NCI-H510A (cell line): ENCODE measurements at regions not wholly inside any gene's neighbourhood (a gene's known extent, or its start where the extent isn't known, plus 50 kb on each side); places are given as distances from the start of the nearest gene placed in this dataset.

ENCODE experiments used
- DNase-seq: peaks from one replicate; lab custom pipeline; 2025; lab: John Stamatoyannopoulos, UW

DNA sequence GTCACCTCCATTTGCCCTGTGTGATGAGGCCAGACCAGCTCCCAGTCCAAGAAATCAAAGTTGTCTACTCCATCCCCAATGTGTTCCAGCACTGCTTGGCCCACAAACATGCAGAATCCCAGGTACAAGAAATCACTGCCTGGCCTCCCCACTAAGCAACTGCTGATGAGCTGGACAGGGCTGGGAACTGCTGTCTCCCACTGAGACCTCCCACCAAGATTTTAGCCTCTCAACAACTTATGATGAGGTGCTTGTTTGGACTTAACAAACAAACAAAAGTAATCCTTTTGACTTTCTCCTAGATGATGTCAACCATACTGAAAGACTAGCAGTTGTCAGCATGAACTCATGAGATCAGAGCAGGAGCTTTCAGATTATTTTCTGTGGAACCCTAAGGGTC lies 260.1 kb upstream of the UBE2E2 start:
- no peak for DNase-seq

DNA sequence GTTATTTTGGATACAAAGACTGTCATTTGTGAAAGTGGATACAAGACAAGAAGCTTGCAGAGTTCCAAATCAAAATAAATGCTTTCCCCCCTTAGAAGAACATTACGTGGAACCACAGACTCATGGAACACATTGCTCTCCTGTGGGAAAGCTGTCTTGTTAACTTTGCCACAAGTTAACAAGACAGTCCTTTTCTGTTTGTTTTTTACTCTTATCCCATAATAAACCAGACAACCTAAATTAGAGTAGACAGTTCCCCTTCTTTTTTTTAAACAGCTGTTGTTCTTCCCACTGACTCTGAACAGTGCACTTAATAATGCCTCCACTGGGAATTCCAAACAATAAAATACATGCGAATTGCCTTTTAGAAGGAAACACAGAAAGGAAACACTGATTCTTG lies 255.3 kb upstream of the UBE2E2 start:
- DNase-seq, result no peak

DNA sequence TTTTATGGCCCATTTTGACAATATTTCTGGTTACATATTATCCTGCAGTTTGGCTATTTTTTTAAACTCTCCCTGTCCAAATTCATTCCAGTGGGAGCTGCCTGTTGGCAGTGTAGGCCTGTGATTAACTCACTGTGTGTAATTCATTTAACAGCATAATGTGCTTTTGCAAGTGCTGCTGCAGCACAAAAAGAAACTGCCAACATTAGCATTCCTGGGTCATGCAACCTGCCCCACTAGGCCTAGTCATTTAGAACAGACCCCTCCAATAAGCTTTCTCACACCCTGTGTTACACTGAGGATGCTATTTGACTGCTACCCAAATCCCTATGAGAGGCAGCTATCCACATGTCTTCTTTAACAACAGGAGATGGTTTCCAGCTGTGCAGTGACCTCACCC lies 251.2 kb upstream of the UBE2E2 start:
- no peak for DNase-seq

DNA sequence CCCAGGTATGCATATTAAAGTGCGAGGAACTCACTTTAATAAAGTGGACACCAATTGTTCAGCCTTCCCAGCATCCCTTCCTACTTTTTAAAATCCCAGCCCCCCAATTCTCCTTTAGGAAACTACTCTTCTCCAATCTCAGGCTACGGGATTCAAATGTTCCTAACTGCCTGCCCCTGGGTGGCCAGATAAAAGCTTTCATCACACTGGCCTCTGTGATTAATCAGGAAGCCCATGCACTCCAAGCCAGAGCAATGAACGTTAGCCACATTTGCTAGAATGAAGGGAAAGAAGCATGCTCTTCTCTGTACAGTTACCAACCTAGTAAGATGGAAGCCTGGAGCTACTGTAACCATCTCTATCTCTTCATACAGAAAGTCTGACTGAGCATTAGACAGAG lies 250.3 kb upstream of the UBE2E2 start:
- DNase-seq, result no peak

DNA sequence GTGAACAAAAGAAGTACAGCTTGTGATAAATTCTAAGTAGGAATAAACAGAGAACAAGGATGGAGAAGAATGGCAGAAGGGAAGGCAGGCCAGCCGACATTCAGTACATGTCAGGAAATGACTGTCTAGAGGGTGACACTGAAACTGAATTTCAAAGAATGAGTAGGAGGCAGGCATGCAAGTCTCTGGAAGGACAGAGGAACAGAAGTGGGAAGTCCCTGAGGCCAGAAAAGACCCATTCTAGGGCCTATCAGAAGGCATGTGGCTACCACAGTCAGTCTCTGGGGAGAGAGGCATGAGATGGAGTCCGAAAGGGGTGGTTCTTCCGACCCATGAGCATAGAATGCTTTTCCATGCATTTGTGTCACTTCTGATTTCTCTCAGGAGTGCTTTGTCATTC lies 243.5 kb upstream of the UBE2E2 start:
- DNase-seq, result no peak

DNA sequence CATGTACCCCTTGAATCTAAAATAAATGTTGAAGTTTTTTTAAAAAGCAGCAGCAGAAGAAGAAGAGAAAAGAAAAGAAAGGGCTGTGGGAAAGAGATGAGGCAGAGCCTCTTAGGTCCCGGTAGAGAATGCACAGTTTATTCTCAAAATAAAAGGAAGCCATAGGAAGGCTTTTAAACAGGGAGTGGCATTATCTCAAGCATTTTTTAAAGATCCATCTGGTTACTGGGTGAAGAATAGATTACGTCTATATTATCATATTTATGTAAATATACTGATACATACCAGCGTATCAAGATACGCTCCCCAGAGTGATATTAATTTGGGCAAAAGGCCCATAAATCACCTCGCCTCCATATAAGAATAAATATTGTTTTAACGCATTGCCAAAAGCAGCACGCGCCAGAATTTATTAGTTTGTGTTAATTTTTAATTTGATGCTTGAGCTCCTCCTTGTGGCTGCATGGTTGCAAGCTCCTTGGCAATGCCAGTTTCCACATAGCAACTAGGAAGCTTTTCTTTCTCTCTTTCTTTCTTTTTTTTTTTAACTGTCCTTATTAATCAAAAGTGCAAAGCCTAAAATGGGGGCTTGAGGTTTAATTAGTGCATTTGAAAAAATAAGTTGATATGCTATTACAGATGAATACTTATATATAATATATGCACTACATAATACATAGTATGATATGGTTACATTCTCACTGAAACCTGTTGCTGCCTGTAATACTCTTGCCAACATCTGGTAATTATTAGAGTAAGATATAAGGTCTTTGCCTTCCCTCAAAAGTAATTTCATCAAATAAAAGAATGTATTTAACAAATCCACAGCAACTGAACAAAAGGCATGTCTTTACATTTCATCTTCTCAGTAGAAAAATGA lies 242.8 kb upstream of the UBE2E2 start:
- no peak for DNase-seq

DNA sequence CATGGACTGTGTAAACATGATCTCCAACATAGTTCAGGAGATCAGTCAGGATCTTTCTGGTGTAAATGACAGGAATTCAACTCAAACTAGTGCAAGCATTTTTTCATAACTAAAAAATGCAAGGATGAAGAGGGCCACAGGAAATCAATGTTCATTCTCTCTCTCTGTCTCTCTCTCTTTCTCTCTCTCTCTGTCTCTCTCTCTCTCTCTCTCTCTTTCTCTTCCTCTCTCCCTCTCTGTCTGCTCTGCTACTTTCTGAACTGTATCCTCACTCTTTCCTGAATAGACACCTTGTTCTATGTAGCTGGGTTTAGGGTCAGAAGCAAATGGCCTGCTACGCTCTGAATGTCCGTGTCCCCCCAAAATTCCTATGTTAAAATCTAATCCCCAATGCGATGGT lies 240.9 kb upstream of the UBE2E2 start:
- no peak for DNase-seq

DNA sequence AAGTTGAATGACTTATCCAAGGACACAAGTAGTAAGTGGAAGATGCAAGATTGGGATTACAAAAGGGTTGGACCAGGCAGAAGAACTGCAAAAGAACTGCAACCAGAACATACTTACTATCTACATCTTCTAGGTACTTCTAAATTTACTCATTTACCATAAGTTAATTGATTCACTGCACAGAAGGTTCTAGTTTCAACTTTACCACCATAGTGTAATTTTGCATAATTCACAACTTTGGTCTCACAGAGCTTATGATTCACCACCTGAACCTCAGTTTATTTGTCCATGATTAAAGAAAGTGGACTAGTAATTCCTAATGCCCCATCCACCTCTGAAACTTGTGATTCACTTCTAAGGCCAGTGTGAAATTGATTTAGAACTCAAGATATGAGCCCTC lies 236.8 kb upstream of the UBE2E2 start:
- DNase-seq, result no peak

DNA sequence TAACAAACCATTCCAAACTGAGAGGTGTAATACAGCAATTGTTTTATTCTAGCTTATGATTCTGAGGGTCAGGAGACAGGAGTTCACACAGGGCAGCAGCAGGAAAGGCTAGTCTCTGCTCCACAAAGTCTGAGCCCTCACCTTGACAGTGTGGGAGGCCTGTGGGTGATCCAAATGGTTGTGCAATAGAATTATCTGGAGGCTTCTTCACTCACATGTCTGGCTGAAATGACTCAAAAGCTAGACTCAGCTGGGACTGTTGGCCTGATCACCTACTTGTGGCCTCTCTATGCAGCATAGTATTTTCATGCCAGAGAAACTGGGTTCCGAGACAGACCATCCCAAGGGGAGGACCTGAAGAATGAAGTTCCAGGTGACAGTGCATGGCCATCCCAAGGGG lies 233.9 kb upstream of the UBE2E2 start:
- DNase-seq, result no peak

DNA sequence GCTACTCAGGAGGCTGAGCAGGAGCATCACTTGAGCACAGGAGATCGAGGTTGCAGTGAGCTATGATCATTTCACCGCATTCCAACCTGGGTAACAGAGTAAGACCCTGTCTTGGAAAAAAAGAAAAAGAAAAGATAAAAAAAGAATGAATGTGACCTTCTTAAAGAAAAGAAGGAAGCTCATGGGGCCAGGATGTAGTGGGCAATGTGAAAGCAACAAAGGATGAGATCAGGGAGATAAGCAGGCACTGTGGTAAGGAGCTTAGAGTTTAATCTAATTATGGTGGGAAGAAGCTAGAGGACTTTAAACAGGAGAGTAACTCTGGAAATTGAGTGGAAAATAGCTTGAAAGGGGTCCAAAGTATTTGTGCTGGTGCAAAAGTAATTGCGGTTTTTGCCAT lies 231.6 kb upstream of the UBE2E2 start:
- no peak for DNase-seq

DNA sequence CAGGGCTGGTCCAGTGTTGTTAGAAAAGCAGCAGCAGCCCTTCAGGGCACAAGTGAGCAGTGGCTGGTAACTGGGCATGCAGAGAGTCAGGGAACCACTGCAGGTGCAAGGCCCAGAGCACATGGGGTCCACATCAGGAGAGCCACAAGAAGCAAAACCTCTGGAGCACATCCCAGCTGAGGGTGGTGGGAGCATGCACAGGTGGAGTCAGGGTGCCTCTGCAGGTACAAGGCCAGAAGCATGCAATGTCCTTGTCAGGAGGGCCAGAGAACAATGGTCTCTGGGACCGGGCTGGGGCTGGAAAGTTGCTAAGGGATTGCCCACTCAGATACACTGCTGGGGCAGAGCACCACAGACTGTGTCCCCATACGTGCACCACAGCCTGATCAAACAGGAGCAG lies 226.1 kb upstream of the UBE2E2 start:
- no peak for DNase-seq

DNA sequence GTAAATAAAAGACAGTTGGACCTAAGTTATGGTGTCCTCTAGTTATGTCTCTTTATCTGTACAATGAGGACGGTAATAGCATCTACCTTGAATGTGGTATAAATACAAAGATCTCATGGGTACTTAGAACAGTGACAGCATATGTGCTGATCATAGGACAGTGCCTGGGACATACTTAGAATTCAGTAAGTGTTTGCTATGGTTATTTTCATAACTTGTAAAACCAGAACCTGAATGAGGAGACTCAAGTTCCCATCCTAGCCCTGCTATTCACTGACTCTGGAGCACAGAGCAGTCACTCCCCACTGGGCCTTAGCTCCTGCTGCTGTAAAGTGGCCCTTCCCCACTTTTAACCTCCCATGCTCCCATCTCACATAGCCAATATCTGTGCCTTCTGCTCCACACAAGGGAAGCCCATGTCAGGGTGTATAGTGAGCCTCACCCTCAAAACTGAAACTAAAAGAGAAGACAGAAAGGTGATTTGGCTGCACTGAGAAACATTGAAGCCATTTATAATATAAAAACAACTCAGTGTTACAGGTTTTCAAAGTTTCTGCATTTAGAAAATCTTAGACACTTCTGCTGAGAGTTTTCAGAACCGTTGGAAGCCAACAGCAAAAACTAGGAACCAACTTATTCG lies 225.4 kb upstream of the UBE2E2 start:
- no peak for DNase-seq

DNA sequence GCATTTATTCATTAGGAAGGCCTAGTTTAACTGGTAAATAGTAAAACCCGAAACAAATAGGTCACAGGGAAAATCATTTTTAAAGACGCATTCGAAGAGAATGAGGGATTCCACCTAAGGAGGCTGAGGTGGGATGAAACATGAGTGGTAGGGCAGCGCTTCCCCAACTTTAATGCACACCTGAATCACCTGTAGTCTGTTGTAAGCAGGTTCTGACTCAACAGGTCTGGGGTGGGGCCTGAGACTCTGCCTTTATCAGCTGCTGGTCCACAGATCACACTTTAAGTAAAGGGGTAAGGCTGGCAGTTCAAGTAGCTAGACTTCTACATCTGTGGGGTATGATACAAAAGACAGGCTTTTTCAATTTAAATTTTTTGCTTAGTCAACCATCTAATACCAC lies 223.5 kb upstream of the UBE2E2 start:
- no peak for DNase-seq

DNA sequence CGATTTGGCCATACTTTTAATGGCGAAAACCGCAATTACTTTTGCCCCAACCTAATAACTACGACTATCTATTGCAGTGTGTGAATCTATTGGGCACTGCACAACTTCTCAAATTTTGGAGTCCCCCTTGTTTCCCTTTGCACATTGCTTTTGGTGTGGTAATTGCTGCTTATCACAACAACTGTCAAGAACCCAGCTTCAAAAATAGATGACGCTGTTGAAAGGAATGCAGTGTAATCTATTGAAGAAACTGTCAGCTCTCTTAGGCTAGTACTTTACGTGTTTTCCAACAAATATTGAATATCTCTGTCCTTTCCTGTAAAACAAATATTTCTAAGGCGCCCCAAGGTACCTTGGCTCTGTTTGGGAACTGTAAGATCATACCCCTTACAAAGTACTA lies 222.8 kb upstream of the UBE2E2 start:
- no peak for DNase-seq

DNA sequence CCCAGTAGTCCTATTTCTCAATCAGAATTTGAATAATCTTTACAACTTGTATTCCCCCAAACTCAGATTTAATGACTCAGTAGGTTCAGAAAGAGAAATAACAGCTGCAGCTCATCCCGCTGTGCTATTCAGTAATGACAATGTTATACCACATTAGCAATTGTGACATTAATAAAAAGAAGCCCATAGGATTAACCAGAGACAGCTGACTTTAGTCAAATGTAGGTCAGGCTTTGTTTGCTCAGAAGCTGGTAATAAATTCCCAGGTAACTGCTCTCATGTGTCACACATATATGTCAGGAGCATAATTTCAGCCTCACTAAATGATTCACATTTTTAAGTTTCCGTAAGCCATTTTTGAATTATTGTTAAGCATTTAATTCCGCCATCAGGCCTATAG lies 222.0 kb upstream of the UBE2E2 start:
- no peak for DNase-seq

DNA sequence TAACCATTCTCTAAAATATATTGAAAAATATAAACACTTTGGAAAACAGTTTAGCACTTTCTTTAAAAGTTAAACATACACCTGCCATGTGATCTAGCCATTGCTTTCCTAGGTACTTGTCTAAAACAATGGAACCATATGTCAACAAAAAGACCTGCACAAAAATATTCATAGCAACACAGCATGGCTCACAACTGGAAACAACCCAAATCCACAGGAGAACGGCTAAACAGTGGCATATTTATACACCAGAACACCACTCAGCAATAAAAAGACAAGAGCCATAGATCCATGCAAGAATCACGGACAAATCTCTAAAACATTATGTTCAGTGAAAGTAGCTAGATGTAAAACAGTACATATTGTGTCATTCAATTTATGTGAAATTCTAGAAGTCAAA lies 221.3 kb upstream of the UBE2E2 start:
- DNase-seq, result no peak

DNA sequence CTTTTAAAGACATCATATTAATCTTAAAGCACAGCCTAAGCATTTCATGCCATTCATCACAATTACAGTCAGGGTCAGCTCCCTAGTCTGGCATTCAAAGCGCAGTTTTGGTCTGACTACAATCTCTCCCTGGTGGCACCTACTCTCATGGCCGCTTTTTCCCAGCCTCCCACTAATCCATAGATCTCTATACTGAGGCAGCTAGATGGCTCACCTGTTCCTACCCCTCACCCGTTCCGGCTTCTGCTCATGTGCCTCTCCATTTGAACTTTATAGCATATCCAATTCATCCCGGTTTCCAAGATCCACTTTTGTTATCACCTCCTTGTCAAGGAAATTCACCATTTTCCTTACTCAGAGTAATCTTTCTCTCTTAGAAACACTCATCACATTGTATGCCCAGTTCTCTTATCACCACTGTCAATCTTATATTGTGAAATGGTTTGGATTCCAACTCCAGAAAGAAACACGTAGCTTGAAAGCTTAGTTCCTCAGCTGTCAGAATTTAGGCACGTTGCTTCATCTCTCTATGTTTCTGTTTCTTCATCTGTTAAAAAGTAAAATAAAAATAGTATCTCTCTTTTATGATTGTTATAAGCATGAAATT lies 220.0 kb upstream of the UBE2E2 start:
- no peak for DNase-seq

DNA sequence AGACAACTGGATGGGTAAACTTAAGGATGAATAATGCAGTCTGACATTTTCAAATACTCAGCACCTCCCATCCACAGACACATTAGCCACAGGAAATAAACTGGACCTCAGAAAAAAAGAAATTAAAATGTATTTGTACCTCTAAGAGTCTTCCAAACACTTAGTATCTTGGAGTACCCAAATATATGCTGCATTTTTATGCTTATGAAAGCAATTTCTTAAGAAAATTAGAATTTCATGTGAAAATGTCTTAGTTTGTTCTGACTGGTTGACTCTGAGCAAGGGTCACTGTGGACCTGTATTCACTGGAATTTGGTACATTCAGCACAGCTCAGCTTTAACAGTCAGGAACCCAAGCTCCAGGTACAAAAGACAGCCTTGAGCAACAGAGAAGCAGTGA lies 216.2 kb upstream of the UBE2E2 start:
- DNase-seq, result no peak

DNA sequence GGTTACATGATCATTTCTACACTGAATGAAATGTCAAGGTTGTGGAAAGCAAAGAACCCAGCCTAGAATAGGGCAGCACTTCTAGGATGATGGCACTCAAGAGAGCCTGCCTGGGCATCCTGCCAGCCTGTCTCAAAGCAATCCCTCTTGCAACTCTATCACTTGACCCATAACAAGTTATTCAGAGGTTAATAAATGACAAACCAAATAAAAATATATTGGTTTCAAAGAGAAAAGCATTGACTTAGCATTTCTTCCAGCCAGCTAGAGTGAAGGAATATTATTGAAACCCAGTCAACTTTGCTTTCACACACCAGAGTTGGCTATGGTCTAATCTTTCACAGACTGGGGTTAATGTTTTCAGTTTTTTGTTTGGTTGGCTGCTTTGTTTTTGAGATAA lies 214.6 kb upstream of the UBE2E2 start:
- peak; percentile 24 for DNase-seq

DNA sequence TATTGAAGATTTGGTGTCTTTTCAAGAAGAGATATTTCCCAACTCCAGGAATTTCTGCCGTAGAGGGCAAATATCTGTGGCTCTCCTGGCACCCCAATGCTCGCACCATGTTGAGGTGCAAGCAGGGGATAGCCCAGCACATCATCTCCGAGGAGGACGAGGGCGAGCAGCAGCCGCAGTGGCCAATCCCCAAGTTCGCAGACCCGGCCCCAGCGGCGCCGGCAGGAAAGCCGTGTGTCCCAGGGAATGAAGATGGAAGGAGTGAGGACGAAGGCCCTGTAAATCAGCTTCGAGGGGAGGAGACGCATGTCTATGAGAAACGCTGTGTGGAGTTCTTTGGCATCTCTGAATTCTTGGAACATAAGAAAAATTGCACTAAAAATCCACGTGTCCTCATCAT lies 213.4 kb upstream of the UBE2E2 start:
- no peak for DNase-seq

DNA sequence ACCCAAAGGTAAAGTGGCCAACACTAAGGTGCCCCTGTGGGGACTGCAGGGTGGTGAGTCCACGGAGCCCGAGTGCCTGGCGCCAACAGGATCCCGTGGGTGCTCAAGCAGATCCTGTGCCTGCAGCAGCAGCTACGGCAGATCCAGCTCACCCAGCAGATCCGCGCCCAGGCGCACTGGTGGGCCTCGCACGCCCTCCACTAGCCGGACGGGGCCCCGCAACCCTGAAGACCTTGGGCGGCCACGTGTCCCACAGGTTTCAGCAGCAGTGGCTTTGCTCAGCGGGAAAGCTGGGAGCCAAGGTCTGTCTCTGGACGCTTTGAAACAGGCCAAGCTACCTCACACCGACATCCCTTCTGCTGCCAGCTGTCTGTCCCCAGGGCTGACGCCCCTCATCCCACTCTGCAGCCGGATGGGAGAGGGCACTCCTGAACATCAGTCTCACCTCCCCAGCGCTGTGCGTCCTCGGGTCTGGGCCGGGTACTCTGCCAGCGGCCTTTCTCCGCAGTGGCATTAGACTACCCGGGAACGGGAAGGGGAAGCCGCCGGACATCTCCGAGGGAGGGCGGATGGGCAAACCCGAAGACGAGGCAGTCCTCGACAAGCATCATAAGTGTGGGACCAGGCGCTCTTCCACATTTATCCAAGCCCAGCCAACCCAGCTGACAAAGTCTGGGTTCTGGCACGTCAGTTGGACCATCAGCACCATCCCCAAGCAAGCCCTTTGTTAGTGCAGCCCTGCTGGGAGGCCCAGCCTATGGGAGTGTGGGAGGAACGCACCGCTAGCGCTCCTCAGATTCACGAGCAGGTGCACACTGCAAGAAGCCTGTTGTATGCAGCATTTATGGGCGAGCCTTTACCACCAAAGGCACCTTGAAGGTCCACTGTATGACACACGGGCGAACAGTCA lies 212.6 kb upstream of the UBE2E2 start:
- DNase-seq, result no peak

DNA sequence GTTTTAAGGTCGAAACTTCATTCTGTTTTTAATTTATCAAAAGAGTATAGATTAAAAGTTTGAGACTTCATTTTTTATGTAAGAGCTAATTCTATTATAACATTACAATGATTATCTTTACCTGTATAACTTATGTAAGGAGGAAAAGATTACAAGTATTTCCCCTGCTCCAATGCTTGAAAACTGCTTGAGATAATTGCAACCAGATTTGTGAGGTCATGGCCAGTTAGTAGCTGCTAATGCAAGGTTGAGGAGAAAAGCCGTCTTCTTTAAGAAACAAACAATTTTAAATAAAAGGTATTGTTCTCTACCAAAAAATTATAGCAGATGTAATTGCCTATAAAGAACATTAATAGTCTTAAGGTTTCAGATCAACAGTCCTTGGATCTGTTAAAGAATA lies 208.3 kb upstream of the UBE2E2 start:
- no peak for DNase-seq
